Stimulated activated naive CD8-positive, alpha-beta T cell treated with anti-CD3 and anti-CD28 coated beads, Interleukin-15, Interleukin-2, amounts not matched to agents 100 ng/mL and 50 ng/mL, for 24 hours (primary cell): ENCODE measurements at regions not wholly inside any gene's neighbourhood (a gene's known extent, or its start where the extent isn't known, plus 50 kb on each side); places are given as distances from the start of the nearest gene placed in this dataset.

Source experiments
- H3K27ac Mint-ChIP-seq: one replicate; pipeline ENCODE4 v1.8.0; 2021; ENCODE audit warnings: mild to moderate bottlenecking, mixed read lengths
- H3K27me3 Mint-ChIP-seq: one replicate; pipeline ENCODE4 v1.8.0; 2021; ENCODE audit warnings: mixed read lengths
- H3K36me3 Mint-ChIP-seq: one replicate; pipeline ENCODE4 v1.8.0; 2021; ENCODE audit warnings: low read depth, mixed read lengths
- H3K4me1 Mint-ChIP-seq: one replicate; pipeline ENCODE4 v1.8.0; 2021; ENCODE audit warnings: low read depth, mixed read lengths
- H3K4me3 Mint-ChIP-seq: one replicate; pipeline ENCODE4 v1.8.0; 2021; ENCODE audit warnings: mild to moderate bottlenecking, mixed read lengths
- H3K9me3 Mint-ChIP-seq: one replicate; pipeline ENCODE4 v1.8.0; 2021; ENCODE audit warnings: mixed read lengths

DNA sequence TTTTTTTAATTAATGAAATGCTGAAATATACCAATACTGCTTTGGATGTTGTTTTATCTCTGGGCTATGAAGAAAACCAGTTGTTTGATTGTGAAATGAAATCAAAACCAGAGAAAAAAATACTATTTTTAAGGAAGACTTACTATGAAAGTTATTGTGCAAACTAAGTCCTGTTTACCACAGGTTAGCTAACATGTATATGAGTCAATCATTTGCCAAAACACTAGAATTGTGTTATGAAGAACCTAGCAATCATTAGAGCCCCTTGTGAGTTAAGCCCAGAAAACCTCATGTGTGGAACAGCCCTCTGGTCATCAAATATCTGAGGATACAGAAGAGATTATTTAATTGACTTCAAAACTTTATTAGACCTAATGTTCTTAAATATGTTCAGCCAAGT, 83.7 kb downstream of the FAT3 start:
- no peak overlapping the region for H3K4me3 Mint-ChIP-seq
- no peaks in the 10 kb centered on the region for H3K27me3 Mint-ChIP-seq
- H3K27ac Mint-ChIP-seq: no peak overlapping the region
- peaks cover 8% of the 10 kb centered on the region for H3K9me3 Mint-ChIP-seq
- no peaks in the 10 kb centered on the region for H3K4me1 Mint-ChIP-seq
- H3K36me3 Mint-ChIP-seq: no peaks in the 10 kb centered on the region

DNA sequence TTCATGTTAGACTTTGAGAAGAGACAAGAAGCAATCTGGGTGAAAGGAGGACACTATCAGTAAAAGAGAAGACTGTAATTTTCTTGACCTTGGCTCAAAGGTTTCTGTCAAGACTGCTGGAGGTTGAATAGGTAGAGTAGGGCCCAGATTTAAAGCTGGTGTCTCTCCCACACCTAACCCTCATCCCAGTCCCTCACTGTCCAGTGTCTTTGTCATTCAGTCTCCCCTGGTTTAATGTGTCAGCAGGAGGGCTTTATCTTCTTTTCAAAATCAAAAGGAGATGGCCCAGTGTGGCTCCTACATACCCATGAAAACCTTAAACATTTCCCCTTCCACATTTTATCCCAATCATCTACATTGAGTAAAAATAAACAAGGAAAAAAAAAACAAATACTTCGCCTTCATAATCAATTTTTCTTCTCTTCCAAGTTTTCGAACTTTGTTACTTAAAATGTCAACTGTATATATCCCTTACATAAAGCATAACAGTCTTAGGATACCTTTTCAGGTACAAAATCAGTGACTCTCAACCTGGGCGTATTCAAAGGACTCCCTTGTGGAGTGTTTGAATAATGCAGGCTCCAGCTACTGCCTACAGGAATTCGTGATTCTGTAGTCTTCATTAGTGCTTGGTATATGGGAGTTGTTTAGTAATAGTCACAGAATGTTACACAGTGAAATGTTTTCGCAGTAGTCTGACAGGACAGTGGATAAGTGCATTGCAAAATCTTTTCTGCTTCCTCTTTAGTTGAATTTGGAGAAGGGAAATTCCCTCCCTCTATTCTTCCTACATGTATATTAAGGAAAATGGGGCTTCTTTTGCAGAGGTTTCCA, 87.2 kb downstream of the FAT3 start:
- Mint-ChIP-seq H3K27ac (no peak overlapping the region), H3K9me3 (no peaks in the 10 kb centered on the region), H3K36me3 (no peaks in the 10 kb centered on the region), H3K27me3 (no peaks in the 10 kb centered on the region), H3K4me3 (no peak overlapping the region), H3K4me1 (no peaks in the 10 kb centered on the region)

DNA sequence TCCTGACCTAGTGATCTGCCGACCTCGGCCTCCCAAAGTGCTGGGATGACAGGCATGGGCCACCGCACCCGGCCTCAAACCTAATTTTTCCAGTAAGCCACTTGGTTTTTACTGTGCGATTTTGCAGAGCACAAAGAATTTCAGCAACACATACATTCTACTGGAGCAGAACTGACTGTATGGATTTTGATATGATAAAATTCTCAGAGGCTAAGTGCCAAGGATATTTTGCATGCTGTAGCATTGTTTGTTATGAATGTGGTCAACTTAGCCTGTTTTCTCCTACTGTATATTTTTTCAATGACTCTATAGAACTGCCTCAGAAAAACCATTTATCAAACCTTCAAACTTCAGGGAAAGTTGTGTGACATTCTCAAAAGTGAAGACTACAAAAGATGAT, 89.2 kb downstream of the FAT3 start:
- Mint-ChIP-seq H3K4me3 (no peak overlapping the region), H3K36me3 (no peaks in the 10 kb centered on the region), H3K9me3 (no peaks in the 10 kb centered on the region), H3K4me1 (no peaks in the 10 kb centered on the region), H3K27ac (no peak overlapping the region), H3K27me3 (no peaks in the 10 kb centered on the region)

DNA sequence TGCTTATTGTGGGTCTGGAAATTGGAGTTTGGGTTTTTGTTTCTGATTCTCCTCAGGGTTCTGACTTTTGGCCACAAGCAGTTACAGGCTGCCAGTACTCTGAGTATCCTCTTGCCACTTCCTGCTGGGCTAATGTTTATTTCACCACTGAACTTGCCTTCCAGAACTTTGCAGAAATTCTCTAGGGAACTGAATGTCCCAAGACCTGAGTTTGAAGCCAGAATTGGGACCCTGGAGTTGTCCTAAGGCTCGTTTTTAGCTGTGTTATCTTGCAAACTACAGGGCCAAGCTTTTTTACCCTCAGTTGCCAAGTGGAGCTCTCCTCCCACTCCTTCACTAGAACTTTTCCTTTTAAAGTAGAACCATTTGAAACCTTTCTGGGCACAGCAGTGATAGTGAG, 89.9 kb downstream of the FAT3 start:
- H3K36me3 Mint-ChIP-seq: no peaks in the 10 kb centered on the region
- no peaks in the 10 kb centered on the region for H3K4me1 Mint-ChIP-seq
- H3K27ac Mint-ChIP-seq: no peak overlapping the region
- no peaks in the 10 kb centered on the region for H3K9me3 Mint-ChIP-seq
- no peaks in the 10 kb centered on the region for H3K27me3 Mint-ChIP-seq
- H3K4me3 Mint-ChIP-seq: no peak overlapping the region

DNA sequence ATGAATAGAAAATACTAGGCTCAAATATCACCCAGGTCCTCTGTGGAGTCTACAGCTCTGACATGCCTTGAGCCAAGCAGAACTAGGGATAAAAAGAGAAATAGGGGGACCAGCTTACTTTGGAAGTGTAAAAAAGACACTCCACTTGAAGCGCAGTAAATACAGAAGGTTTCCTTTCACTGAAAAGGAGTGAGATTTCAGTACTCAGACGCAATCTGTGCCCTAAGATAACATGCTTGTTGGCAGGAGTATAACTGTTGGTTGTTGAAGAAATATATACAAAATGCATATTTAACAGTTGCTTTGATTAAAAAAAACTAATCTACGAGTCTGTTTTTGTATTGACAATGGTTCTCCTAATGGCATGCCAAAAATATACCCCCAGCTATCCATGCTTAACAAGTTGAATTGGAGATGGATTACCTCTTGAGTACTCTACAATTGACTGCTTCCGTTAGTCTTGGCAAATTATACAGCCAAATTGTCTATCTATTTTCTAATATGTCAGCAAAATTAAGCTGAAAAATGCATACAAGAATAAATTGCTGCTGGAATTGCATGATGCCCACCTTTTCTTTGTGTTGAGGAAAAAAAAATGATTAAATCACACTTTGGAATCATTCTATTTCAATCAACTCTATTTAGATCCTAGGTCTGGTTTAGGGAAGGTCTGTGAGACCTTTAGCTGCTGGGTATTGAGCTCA, 91.6 kb downstream of the FAT3 start:
- Mint-ChIP-seq H3K27me3 (no peaks in the 10 kb centered on the region), H3K4me3 (no peak overlapping the region), H3K27ac (no peak overlapping the region), H3K9me3 (no peaks in the 10 kb centered on the region), H3K4me1 (no peaks in the 10 kb centered on the region), H3K36me3 (no peaks in the 10 kb centered on the region)

DNA sequence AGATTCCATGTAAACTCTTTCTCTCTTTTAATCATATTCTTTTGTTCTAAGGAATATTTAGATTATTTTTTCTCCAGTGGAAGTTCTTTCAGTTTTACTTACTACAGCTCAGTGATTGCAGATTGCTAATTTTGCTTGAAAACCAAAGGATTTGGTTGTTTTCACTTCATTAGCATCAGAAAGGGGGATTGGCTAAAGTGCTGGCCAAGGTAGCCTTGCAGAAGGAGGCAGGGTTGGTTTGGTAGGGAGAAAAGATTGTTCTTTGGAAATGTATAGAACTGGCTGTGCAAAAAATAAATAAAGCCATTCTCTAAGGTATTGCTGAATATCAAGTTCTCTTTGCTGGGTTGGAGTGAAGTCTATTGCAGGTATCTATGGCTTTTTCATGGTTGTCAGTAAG, 92.6 kb downstream of the FAT3 start:
- H3K36me3 Mint-ChIP-seq: no peaks in the 10 kb centered on the region
- no peaks in the 10 kb centered on the region for H3K9me3 Mint-ChIP-seq
- no peaks in the 10 kb centered on the region for H3K4me1 Mint-ChIP-seq
- no peak overlapping the region for H3K4me3 Mint-ChIP-seq
- no peaks in the 10 kb centered on the region for H3K27me3 Mint-ChIP-seq
- H3K27ac Mint-ChIP-seq: no peak overlapping the region

DNA sequence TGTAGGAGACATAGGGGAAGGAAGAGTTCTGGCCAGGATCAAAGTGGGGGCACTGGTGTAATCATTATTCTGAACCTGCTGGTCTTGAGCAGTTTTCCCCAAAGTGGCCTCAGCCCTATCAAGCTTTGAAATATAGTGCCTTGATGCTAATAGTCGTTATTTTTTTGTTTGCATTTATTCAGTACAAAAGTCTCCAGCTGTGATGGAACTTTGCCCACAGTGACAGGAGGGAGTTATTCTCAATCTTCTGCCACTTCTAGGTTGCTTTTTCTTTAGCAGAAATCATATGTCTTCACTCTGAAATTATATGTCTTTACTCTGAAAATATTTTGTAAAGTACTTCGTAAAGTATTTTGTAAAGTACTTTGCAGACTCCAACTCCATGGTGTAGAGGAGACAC, 93.1 kb downstream of the FAT3 start:
- no peak overlapping the region for H3K27ac Mint-ChIP-seq
- H3K4me1 Mint-ChIP-seq: no peaks in the 10 kb centered on the region
- no peaks in the 10 kb centered on the region for H3K36me3 Mint-ChIP-seq
- H3K9me3 Mint-ChIP-seq: no peaks in the 10 kb centered on the region
- H3K27me3 Mint-ChIP-seq: no peaks in the 10 kb centered on the region
- H3K4me3 Mint-ChIP-seq: no peak overlapping the region

DNA sequence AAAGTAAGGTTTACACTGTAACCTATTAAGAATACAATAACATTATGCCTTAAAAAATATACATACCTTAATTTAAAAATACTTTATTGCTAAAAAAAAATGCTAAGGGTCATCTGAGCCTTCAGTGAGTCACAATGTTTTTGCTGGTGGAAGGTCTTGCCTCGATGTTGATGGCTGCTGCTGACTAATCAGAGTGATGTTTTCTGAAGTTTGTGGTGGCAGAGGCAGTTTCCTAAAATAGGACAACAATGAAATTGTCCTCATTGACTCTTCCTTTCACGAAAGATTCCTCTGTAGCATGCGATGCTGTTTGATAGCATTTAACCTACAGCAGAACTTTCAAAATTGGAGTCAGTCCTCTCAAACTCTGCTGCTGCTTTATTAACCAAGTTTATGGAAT, 97.6 kb downstream of the FAT3 start:
- Mint-ChIP-seq H3K4me1 (no peaks in the 10 kb centered on the region), H3K27ac (no peak overlapping the region), H3K9me3 (no peaks in the 10 kb centered on the region), H3K4me3 (no peak overlapping the region), H3K36me3 (no peaks in the 10 kb centered on the region), H3K27me3 (no peaks in the 10 kb centered on the region)

DNA sequence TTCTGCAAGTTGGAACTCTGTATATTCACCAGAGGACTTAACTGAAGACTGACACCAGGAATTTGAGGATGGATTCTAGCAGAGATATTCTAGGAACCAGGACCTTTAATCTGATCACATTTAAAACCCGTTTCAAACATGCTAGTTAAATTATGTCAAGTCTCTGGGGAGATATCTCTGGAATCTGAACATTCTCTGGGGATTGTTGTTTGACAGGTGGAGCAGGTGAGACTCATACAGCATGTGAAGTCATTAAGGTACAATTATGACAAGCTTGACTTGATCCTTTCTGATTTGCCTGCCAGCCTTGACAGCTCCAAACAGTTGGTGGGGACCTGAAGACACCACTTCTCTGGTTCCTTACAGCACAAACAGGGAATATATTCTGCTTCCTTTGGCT, 100.3 kb downstream of the FAT3 start:
- Mint-ChIP-seq H3K27ac (no peak overlapping the region), H3K36me3 (no peaks in the 10 kb centered on the region), H3K4me3 (no peak overlapping the region), H3K4me1 (no peaks in the 10 kb centered on the region), H3K9me3 (no peaks in the 10 kb centered on the region), H3K27me3 (no peaks in the 10 kb centered on the region)

DNA sequence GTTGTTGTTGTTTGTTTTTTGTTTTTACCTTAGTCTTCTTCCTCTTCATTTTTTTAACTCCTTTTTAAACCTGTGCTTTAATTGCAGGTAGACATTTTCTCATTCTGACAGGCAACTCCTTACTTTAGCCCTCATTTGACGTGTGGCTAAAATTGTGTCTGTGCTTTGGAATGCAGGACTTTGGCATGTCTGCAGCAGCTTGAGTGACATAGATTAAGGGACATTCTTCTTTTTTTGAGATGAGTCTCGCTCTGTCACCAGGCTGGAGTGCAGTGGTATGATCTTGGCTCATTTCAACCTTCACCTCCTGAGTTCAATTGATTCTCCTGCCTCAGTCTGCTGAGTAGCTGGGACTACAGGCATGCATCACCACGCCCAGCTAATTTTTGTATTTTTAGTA, 100.8 kb downstream of the FAT3 start:
- Mint-ChIP-seq H3K4me1 (no peaks in the 10 kb centered on the region), H3K4me3 (no peak overlapping the region), H3K9me3 (no peaks in the 10 kb centered on the region), H3K36me3 (no peaks in the 10 kb centered on the region), H3K27ac (no peak overlapping the region), H3K27me3 (no peaks in the 10 kb centered on the region)

DNA sequence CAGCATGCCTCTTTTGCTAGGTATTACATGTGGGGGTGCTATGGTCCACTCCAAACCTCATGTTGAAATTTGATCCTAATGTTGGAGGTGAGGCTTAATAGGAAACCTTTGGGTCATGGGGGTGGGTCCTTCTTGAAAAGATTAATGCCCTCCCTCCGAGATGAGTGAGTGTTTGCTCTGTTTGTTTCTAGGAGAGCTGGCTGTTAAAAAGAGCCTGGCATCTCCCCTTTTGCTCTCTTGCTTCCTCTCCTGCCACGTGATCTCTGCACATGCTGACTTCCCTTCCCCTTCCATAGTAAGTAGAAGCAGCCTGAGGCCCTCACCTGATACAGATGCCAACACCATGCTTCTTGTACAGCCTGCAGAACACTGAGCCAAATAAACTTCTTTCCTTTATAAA, 104.5 kb downstream of the FAT3 start:
- H3K27ac Mint-ChIP-seq: no peak overlapping the region
- no peaks in the 10 kb centered on the region for H3K4me1 Mint-ChIP-seq
- no peaks in the 10 kb centered on the region for H3K9me3 Mint-ChIP-seq
- no peak overlapping the region for H3K4me3 Mint-ChIP-seq
- no peaks in the 10 kb centered on the region for H3K27me3 Mint-ChIP-seq
- H3K36me3 Mint-ChIP-seq: no peaks in the 10 kb centered on the region

DNA sequence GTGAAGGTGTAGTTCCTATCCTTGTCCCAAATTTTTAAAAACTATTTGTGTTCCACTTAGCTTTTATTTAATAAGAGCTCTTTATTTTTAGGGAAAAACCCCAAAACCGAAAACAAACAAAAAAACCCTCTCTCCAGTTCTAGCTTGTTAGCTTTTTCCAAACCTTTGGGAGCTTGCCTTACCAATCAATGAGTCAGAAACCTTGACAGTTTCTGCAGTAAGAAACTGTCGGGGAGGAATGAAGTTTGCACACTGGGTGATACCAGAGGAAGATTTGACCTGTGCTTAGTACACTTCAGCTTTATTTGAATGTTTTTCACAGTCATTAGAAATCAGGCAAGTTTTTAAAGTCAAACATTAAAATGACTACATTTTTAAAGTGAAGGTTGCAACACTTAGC, 105.0 kb downstream of the FAT3 start:
- Mint-ChIP-seq H3K36me3 (no peaks in the 10 kb centered on the region), H3K27me3 (no peaks in the 10 kb centered on the region), H3K4me1 (no peaks in the 10 kb centered on the region), H3K27ac (no peak overlapping the region), H3K9me3 (no peaks in the 10 kb centered on the region), H3K4me3 (no peak overlapping the region)

DNA sequence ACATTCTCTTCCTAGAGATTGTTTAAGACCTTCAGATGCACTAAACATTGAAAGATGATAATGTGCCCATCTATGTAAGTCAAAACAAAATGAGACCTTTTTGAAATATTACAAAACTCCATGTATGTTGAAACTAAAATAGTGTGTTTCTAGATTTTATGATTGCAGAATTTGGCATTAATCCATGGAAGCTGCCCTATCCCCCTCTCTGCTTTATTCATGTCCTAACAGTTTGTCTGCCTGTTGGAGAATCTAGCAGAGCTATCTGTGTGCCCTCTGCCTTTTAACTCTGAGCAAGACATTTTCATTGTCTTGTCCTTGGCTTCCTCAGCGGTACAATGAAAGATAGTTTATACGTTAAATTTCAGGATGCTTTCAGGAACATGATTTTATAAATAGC, 105.5 kb downstream of the FAT3 start:
- Mint-ChIP-seq H3K4me1 (no peaks in the 10 kb centered on the region), H3K36me3 (no peaks in the 10 kb centered on the region), H3K27ac (no peak overlapping the region), H3K4me3 (no peak overlapping the region), H3K27me3 (no peaks in the 10 kb centered on the region), H3K9me3 (no peaks in the 10 kb centered on the region)

DNA sequence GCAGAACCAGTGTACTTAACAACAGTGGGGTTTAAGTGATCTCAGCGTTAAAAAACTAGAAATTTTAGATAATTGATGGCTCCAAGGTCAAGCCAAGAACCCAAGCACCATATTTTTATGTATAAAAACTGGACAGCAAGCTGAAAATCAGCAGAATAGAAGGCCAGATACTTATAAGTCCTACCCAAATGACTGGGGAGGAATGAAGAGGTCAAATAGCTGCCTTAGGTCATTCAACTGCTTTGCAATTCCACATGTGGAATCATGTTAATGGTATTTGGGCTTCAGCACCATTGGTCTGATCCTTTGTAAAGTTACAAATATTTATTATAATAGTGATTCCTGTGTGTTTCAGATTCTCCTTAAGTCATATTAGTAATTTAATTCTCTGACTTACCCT, 108.4 kb downstream of the FAT3 start:
- H3K4me1 Mint-ChIP-seq: no peaks in the 10 kb centered on the region
- no peak overlapping the region for H3K4me3 Mint-ChIP-seq
- H3K27ac Mint-ChIP-seq: no peak overlapping the region
- H3K27me3 Mint-ChIP-seq: no peaks in the 10 kb centered on the region
- H3K36me3 Mint-ChIP-seq: no peaks in the 10 kb centered on the region
- H3K9me3 Mint-ChIP-seq: no peaks in the 10 kb centered on the region

DNA sequence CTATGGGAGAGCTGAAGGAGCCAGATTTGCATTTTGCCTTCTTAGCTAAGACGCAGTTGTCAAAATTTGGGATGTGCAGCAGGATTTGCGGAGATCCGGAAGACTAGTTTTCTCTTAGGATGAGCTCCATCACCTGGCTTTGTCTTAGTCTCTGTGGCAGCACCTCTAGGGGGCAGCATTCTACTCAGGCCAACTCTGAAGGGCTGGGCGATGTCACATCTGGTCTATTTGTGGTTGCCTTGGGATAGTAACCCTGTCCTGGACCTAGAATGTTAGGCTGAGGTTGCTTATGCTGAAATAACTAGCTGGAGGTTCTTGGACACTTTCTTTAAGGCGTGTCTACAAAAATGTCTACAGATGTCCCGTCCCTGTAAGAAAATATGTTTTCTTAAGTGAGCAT, 116.2 kb downstream of the FAT3 start:
- Mint-ChIP-seq H3K4me1 (no peaks in the 10 kb centered on the region), H3K4me3 (no peak overlapping the region), H3K9me3 (no peaks in the 10 kb centered on the region), H3K27ac (no peak overlapping the region), H3K27me3 (no peaks in the 10 kb centered on the region), H3K36me3 (no peaks in the 10 kb centered on the region)
